Neural progenitor cell (in vitro differentiated cells): ENCODE measurements at regions not wholly inside any gene's neighbourhood (a gene's known extent, or its start where the extent isn't known, plus 50 kb on each side); places are given as distances from the start of the nearest gene placed in this dataset.

Experiments used
- EZH2 ChIP-seq: fragments of 200-600 bp; sonication (generic); IDR thresholded peaks from 2 replicates; pipeline ENCODE4 v1.6.1; 2017; ENCODE audit warnings: antibody characterized with exemption, mild to moderate bottlenecking, moderate library complexity
- EZH2phosphoT487 ChIP-seq: fragments of 200-600 bp; sonication (generic); IDR thresholded peaks from 2 replicates; pipeline ENCODE4 v1.6.1; 2017; ENCODE audit warnings: antibody characterized with exemption
- TF ChIP-seq, protein P1 (sequence below): fragments of 200-600 bp; sonication (generic); IDR thresholded peaks from 2 replicates; pipeline ENCODE4 v1.5.1; 2017; ENCODE audit warnings: antibody characterized with exemption, mild to moderate bottlenecking

DNA sequence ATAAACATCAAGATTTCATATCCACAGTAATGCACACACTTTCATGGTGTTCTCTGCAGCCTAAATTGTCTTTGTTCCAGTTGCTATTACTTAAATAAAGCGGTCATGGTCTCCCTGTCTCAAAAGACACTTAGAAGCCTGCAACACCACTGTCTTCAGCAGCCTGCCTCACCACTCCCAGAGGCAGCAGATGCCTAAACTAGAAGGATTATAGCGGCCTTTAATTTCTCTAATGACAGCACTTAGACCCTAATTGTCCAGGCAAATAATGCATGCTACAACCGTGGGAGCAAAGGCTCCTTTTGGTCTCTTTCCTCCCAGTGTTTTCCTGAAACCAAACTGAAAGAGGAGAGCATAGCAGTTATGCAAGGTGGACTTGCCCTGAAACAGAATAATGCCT, 248.8 kb upstream of the SLC39A10 start:
- TF ChIP-seq, protein P1, sequence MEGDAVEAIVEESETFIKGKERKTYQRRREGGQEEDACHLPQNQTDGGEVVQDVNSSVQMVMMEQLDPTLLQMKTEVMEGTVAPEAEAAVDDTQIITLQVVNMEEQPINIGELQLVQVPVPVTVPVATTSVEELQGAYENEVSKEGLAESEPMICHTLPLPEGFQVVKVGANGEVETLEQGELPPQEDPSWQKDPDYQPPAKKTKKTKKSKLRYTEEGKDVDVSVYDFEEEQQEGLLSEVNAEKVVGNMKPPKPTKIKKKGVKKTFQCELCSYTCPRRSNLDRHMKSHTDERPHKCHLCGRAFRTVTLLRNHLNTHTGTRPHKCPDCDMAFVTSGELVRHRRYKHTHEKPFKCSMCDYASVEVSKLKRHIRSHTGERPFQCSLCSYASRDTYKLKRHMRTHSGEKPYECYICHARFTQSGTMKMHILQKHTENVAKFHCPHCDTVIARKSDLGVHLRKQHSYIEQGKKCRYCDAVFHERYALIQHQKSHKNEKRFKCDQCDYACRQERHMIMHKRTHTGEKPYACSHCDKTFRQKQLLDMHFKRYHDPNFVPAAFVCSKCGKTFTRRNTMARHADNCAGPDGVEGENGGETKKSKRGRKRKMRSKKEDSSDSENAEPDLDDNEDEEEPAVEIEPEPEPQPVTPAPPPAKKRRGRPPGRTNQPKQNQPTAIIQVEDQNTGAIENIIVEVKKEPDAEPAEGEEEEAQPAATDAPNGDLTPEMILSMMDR: no peak
- TF ChIP-seq EZH2phosphoT487 (no peak), EZH2 (no peak)
